ENCODE measurements at regions not wholly inside any gene's neighbourhood (a gene's known extent, or its start where the extent isn't known, plus 50 kb on each side); places are given as distances from the start of the nearest gene placed in this dataset.

DNA sequence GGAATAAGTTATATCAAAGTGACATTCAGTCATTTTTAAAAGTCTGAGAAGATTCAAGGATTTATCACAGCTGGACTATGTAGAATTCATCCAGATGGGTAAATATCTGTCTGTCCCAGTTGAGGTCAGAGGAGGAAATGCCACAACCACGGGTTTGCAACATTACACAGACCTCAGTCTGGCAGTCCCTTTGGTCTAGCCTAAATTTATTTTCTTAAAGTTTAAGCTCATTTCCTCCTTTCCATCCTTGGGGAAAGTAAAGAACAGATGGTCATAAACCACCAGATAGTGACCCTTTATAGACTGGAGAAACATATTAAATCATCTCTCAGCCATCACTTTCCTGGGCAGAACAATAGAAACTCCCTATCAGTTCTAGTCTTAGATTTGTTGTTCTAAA is 238.4 kb upstream of the DDI1 start:
- no peak for TF ChIP-seq SIN3A (IDR thresholded peaks at IDR 0.05; ENCODE audit: low read depth, low read length)
- TF ChIP-seq, protein P1, sequence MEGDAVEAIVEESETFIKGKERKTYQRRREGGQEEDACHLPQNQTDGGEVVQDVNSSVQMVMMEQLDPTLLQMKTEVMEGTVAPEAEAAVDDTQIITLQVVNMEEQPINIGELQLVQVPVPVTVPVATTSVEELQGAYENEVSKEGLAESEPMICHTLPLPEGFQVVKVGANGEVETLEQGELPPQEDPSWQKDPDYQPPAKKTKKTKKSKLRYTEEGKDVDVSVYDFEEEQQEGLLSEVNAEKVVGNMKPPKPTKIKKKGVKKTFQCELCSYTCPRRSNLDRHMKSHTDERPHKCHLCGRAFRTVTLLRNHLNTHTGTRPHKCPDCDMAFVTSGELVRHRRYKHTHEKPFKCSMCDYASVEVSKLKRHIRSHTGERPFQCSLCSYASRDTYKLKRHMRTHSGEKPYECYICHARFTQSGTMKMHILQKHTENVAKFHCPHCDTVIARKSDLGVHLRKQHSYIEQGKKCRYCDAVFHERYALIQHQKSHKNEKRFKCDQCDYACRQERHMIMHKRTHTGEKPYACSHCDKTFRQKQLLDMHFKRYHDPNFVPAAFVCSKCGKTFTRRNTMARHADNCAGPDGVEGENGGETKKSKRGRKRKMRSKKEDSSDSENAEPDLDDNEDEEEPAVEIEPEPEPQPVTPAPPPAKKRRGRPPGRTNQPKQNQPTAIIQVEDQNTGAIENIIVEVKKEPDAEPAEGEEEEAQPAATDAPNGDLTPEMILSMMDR (IDR thresholded peaks at IDR 0.05 in 2 of 3, conservative IDR thresholded peaks at IDR 0.05 in 1 of 3; ENCODE audit: control insufficient read depth in 2 of 3, extremely low read depth in 1 of 3, insufficient read depth in 1 of 3, low read depth in 3 of 3, low read length in 3 of 3): no peak
- TF ChIP-seq ETV6 (conservative IDR thresholded peaks at IDR 0.05 in 1 of 2, IDR thresholded peaks at IDR 0.05 in 1 of 2; ENCODE audit: borderline replicate concordance in 1 of 2, low read depth in 1 of 2): no peak
- TF ChIP-seq, protein P2, sequence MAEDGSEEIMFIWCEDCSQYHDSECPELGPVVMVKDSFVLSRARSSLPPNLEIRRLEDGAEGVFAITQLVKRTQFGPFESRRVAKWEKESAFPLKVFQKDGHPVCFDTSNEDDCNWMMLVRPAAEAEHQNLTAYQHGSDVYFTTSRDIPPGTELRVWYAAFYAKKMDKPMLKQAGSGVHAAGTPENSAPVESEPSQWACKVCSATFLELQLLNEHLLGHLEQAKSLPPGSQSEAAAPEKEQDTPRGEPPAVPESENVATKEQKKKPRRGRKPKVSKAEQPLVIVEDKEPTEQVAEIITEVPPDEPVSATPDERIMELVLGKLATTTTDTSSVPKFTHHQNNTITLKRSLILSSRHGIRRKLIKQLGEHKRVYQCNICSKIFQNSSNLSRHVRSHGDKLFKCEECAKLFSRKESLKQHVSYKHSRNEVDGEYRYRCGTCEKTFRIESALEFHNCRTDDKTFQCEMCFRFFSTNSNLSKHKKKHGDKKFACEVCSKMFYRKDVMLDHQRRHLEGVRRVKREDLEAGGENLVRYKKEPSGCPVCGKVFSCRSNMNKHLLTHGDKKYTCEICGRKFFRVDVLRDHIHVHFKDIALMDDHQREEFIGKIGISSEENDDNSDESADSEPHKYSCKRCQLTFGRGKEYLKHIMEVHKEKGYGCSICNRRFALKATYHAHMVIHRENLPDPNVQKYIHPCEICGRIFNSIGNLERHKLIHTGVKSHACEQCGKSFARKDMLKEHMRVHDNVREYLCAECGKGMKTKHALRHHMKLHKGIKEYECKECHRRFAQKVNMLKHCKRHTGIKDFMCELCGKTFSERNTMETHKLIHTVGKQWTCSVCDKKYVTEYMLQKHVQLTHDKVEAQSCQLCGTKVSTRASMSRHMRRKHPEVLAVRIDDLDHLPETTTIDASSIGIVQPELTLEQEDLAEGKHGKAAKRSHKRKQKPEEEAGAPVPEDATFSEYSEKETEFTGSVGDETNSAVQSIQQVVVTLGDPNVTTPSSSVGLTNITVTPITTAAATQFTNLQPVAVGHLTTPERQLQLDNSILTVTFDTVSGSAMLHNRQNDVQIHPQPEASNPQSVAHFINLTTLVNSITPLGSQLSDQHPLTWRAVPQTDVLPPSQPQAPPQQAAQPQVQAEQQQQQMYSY (CRISPR knock-in tag; IDR thresholded peaks at IDR 0.05): no peak

All from GM12878 (cell line).